Neural progenitor cell (in vitro differentiated cells): ENCODE measurements at regions not wholly inside any gene's neighbourhood (a gene's known extent, or its start where the extent isn't known, plus 50 kb on each side); places are given as distances from the start of the nearest gene placed in this dataset.

Experiments used
- CTCF ChIP-seq: fragments of 200-600 bp; sonication (generic); IDR thresholded peaks from 2 replicates; pipeline ENCODE4 v1.5.1; 2017; ENCODE audit warnings: antibody characterized with exemption, mild to moderate bottlenecking
- EZH2 ChIP-seq: fragments of 200-600 bp; sonication (generic); IDR thresholded peaks from 2 replicates; pipeline ENCODE4 v1.6.1; 2017; ENCODE audit warnings: antibody characterized with exemption, mild to moderate bottlenecking, moderate library complexity

DNA sequence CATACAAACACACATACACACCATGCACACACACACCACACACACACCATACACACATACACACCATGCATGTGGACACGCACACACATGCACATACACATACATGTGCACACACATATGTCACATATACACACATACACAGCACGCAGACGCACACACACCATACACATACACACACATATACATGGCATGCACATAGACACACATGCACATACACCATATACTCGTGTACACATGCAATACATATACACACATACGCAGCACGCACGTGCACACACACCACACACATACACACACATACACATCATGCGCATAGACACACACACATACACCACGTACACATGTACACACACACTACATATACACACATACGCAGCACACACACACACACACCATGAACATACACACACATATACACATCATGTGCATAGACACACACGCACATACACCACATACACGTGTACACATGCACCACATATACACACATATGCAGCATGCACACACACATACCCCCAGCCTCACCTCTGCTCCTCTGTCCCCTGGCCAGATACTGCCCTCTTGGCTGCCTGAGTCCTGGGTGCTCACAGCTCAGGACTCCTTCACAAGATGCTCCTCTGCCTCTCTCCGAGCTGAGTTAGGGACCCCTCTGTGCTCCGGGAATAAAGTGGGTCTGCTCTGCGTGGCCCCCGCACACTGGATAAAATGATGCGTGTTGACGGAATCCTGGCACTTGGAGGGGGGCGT is 70.9 kb upstream of the ARHGEF7 start:
- TF ChIP-seq CTCF, result no peak
- TF ChIP-seq EZH2, result no peak
